ENCODE measurements at regions not wholly inside any gene's neighbourhood (a gene's known extent, or its start where the extent isn't known, plus 50 kb on each side); places are given as distances from the start of the nearest gene placed in this dataset.

DNA sequence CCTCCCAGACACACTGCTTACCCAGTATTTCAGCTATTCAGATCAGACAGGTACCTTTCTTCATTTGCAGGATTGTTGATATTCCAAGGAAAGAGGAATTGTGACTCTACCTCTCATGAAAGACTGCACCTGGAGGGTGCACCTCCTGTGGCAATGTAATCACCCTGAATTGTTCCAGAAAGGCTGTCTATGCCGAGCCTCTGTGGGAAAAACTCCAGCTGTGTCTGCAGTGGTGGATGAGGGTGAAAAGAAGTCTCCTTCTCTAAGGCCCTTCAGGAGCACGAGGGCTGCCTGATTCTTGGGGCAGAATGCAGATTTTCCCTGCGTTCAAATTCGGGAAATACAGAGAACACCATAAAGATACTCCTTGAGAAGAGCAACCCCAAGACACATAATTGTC, 108.2 kb upstream of the ADAMTS3 start:
- H3K23ac ChIP-seq (ENCODE audit: insufficient read length, low read depth, low read length) = no peak overlapping the region
- no peaks in the 10 kb centered on the region for H3K79me1 ChIP-seq (ENCODE audit: insufficient read depth, low read depth, low read length, poor library complexity, severe bottlenecking)
- H2BK15ac ChIP-seq (ENCODE audit: low read depth, low read length) = no peak overlapping the region
- Mint-ChIP-seq H3K4me3 (no peak overlapping the region), H3K27me3 (ENCODE audit: low read depth) (peaks cover 1% of the 10 kb centered on the region; the same call in 1 of the 2 replicates), H3K9me3 (peaks cover 0 to 4% of the 10 kb centered on the region in 2 experiments; a peak in 1 of 5 replicates), H3K4me1 (peaks cover 3 to 4% of the 10 kb centered on the region in 2 experiments; a peak in 3 of 4 replicates), H3K27ac (no peak overlapping the region), H3K36me3 (ENCODE audit: insufficient read depth in 1 of 3, low read depth in 3 of 3) (no peaks in the 10 kb centered on the region)
- H3K9me3 ChIP-seq (ENCODE audit: control insufficient read depth, low read depth, low read length) = no peaks in the 10 kb centered on the region
- H3K4me2 ChIP-seq (ENCODE audit: insufficient read depth, insufficient read length, low read length) = no peak overlapping the region
- no peak overlapping the region for H3K27ac ChIP-seq (ENCODE audit: insufficient read length, low read depth, low read length)
- TF ChIP-seq, protein P1, sequence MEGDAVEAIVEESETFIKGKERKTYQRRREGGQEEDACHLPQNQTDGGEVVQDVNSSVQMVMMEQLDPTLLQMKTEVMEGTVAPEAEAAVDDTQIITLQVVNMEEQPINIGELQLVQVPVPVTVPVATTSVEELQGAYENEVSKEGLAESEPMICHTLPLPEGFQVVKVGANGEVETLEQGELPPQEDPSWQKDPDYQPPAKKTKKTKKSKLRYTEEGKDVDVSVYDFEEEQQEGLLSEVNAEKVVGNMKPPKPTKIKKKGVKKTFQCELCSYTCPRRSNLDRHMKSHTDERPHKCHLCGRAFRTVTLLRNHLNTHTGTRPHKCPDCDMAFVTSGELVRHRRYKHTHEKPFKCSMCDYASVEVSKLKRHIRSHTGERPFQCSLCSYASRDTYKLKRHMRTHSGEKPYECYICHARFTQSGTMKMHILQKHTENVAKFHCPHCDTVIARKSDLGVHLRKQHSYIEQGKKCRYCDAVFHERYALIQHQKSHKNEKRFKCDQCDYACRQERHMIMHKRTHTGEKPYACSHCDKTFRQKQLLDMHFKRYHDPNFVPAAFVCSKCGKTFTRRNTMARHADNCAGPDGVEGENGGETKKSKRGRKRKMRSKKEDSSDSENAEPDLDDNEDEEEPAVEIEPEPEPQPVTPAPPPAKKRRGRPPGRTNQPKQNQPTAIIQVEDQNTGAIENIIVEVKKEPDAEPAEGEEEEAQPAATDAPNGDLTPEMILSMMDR (conservative IDR thresholded peaks at IDR 0.05) = no peak
- H2AK5ac ChIP-seq (ENCODE audit: insufficient read length, low read length) = no peak overlapping the region
- H4K8ac ChIP-seq (replicated peaks; ENCODE audit: insufficient read length, low read depth, low read length) = no peak overlapping the region
- H3K14ac ChIP-seq (ENCODE audit: insufficient read depth, low read length) = no peak overlapping the region
- no peak overlapping the region for H2BK120ac ChIP-seq (ENCODE audit: low read depth, low read length, poor library complexity, severe bottlenecking)
- no peak overlapping the region for H4K91ac ChIP-seq (ENCODE audit: insufficient read length, low read depth, low read length)
- H2BK20ac ChIP-seq (ENCODE audit: low read depth, low read length, poor library complexity, severe bottlenecking) = no peak overlapping the region
- no peak overlapping the region for H3K9ac ChIP-seq (ENCODE audit: extremely low read depth, insufficient read length, low read length)
- H3K18ac ChIP-seq (ENCODE audit: insufficient read length, low read depth, low read length) = no peak overlapping the region
- no peaks in the 10 kb centered on the region for H3K79me2 ChIP-seq (ENCODE audit: insufficient read depth, low read length)
- no peak overlapping the region for H3K4ac ChIP-seq (ENCODE audit: low read depth, low read length)
- H3K56ac ChIP-seq (ENCODE audit: insufficient read length, low read depth, low read length) = no peak overlapping the region
- no peaks in the 10 kb centered on the region for H3K27me3 ChIP-seq (ENCODE audit: insufficient read depth, low read length)
- peaks cover 2% of the 10 kb centered on the region; the same call in 1 of the 2 replicates for H3K4me1 ChIP-seq (ENCODE audit: insufficient read depth, low read length)
- no peak overlapping the region for H2AFZ ChIP-seq (ENCODE audit: low read length)
- no peak overlapping the region for H4K5ac ChIP-seq (ENCODE audit: insufficient read length, low read depth, low read length)
- no peak overlapping the region for H3T11ph ChIP-seq (ENCODE audit: low read length)
- no peak for DNase-seq
- no peak overlapping the region for H2BK12ac ChIP-seq (ENCODE audit: insufficient read length, low read depth, low read length)
- H4K20me1 ChIP-seq (ENCODE audit: control insufficient read depth, insufficient read depth, insufficient read length) = no peaks in the 10 kb centered on the region
- WGBS (ENCODE audit: extremely low coverage, insufficient read length, low lambda C conversion rate) = no CpG with 5 or more reads among the region's 4 CpGs
- H3K23me2 ChIP-seq (ENCODE audit: insufficient read length, low read depth, low read length, poor library complexity, severe bottlenecking) = no peaks in the 10 kb centered on the region
- H2BK5ac ChIP-seq (ENCODE audit: insufficient read length, low read length) = no peak overlapping the region

All from H9 (cell line).